ENCODE measurements at regions not wholly inside any gene's neighbourhood (a gene's known extent, or its start where the extent isn't known, plus 50 kb on each side); places are given as distances from the start of the nearest gene placed in this dataset.

- Histone ChIP-seq H3K27me3 (ENCODE audit: control insufficient read depth, insufficient read depth, low read length, poor library complexity, severe bottlenecking) (no peaks in the 10 kb centered on the region), H3K9me3 (ENCODE audit: control insufficient read depth, low read length) (peaks cover 24% of the 10 kb centered on the region), H3K9ac (ENCODE audit: extremely low read depth, low read length, poor library complexity, severe bottlenecking) (no peak overlapping the region), H3K4me3 (ENCODE audit: low read length) (no peak overlapping the region), H3K4me1 (ENCODE audit: control insufficient read depth, insufficient read depth, low read length) (peaks cover 3% of the 10 kb centered on the region), H3K36me3 (ENCODE audit: control insufficient read depth, insufficient read depth, low read length) (no peaks in the 10 kb centered on the region), H3K27ac (ENCODE audit: low read depth, low read length) (no peak overlapping the region)
- H3K27ac Mint-ChIP-seq: no peak overlapping the region
- no peaks in the 10 kb centered on the region for H3K36me3 Mint-ChIP-seq (ENCODE audit: low read depth)
- no peaks in the 10 kb centered on the region for H3K27me3 Mint-ChIP-seq (ENCODE audit: insufficient read depth)
- peaks cover 24% of the 10 kb centered on the region for H3K4me1 Mint-ChIP-seq
- no peak for DNase-seq
- H3K9me3 Mint-ChIP-seq: peaks cover 23% of the 10 kb centered on the region
- H3K4me3 Mint-ChIP-seq: no peak overlapping the region
- no peak for TF ChIP-seq CTCF (conservative IDR thresholded peaks at IDR 0.05)
- 85% methylated on average over 2 of the region's 2 CpGs; no CpG with 5 or more reads in 1 of the 2 experiments for WGBS, 2 experiments (ENCODE audit: insufficient coverage in 1 of 2, insufficient read length in 1 of 2)
These were observed 190.7 kb upstream of the BMP4 start for GRCh38 chr14:54147282-54147681.

GRCh38 chr14:54147758-54148157 is 191.1 kb upstream of the BMP4 start:
- peaks cover 24% of the 10 kb centered on the region for H3K4me1 Mint-ChIP-seq
- no peak overlapping the region for H3K27ac ChIP-seq (ENCODE audit: low read depth, low read length)
- 83 to 100% methylated on average over 1 to 3 of the region's 3 CpGs for WGBS, 2 experiments (ENCODE audit: insufficient coverage in 1 of 2, insufficient read length in 1 of 2)

GRCh38 chr14:54148251-54148650 is 191.6 kb upstream of the BMP4 start:
- H3K9me3 Mint-ChIP-seq: peaks cover 23% of the 10 kb centered on the region
- peak overlapping the region; percentile 51 for H3K4me3 ChIP-seq (ENCODE audit: low read length)
- no peak overlapping the region for H3K4me3 Mint-ChIP-seq
- H3K36me3 ChIP-seq (ENCODE audit: control insufficient read depth, insufficient read depth, low read length): no peaks in the 10 kb centered on the region
- peaks cover 3% of the 10 kb centered on the region for H3K4me1 ChIP-seq (ENCODE audit: control insufficient read depth, insufficient read depth, low read length)
- no peak for TF ChIP-seq CTCF (conservative IDR thresholded peaks at IDR 0.05)
- no peak for DNase-seq
- H3K27ac ChIP-seq (ENCODE audit: low read depth, low read length): no peak overlapping the region
- H3K27me3 Mint-ChIP-seq (ENCODE audit: insufficient read depth): no peaks in the 10 kb centered on the region
- no peaks in the 10 kb centered on the region for H3K27me3 ChIP-seq (ENCODE audit: control insufficient read depth, insufficient read depth, low read length, poor library complexity, severe bottlenecking)
- H3K4me1 Mint-ChIP-seq: peaks cover 24% of the 10 kb centered on the region
- no peaks in the 10 kb centered on the region for H3K36me3 Mint-ChIP-seq (ENCODE audit: low read depth)
- H3K27ac Mint-ChIP-seq: no peak overlapping the region
- peaks cover 24% of the 10 kb centered on the region for H3K9me3 ChIP-seq (ENCODE audit: control insufficient read depth, low read length)
- no peak overlapping the region for H3K9ac ChIP-seq (ENCODE audit: extremely low read depth, low read length, poor library complexity, severe bottlenecking)
- 59 to 77% methylated on average over 3 of the region's 3 CpGs for WGBS, 2 experiments (ENCODE audit: insufficient coverage in 1 of 2, insufficient read length in 1 of 2)

More at GRCh38 chr14:54147758-54148157, 191.1 kb upstream of the BMP4 start:
- Mint-ChIP-seq H3K27me3 (ENCODE audit: insufficient read depth) (no peaks in the 10 kb centered on the region), H3K4me3 (no peak overlapping the region), H3K27ac (no peak overlapping the region), H3K9me3 (peaks cover 23% of the 10 kb centered on the region), H3K36me3 (ENCODE audit: low read depth) (no peaks in the 10 kb centered on the region)
- Histone ChIP-seq H3K9me3 (ENCODE audit: control insufficient read depth, low read length) (peaks cover 24% of the 10 kb centered on the region), H3K27me3 (ENCODE audit: control insufficient read depth, insufficient read depth, low read length, poor library complexity, severe bottlenecking) (no peaks in the 10 kb centered on the region), H3K4me3 (ENCODE audit: low read length) (no peak overlapping the region), H3K36me3 (ENCODE audit: control insufficient read depth, insufficient read depth, low read length) (no peaks in the 10 kb centered on the region), H3K9ac (ENCODE audit: extremely low read depth, low read length, poor library complexity, severe bottlenecking) (no peak overlapping the region), H3K4me1 (ENCODE audit: control insufficient read depth, insufficient read depth, low read length) (peaks cover 3% of the 10 kb centered on the region)
- TF ChIP-seq CTCF (conservative IDR thresholded peaks at IDR 0.05): no peak
- no peak for DNase-seq

Data from endodermal cell (in vitro differentiated cells).